SU-DHL-6 (cell line): ENCODE measurements at regions not wholly inside any gene's neighbourhood (a gene's known extent, or its start where the extent isn't known, plus 50 kb on each side); places are given as distances from the start of the nearest gene placed in this dataset.

ENCODE experiments used
- H2AFZ ChIP-seq: fragments of 200-600 bp; sonication (generic); 2 replicates; pipeline ENCODE4 v1.6.1; 2014; ENCODE audit warnings: low read depth, mild to moderate bottlenecking, moderate library complexity, mixed read lengths, antibody characterized with exemption, low read length; ENCODE audit not compliant: severe bottlenecking
- H3F3A ChIP-seq: fragments of 200-600 bp; shearing (Covaris generic); 2 replicates; pipeline ENCODE4 v1.6.0; 2016; ENCODE audit warnings: antibody characterized with exemption, mild to moderate bottlenecking; ENCODE audit not compliant: insufficient read depth
- H3K27ac ChIP-seq: fragments of 200-600 bp; sonication (generic); 2 replicates; pipeline ENCODE4 v1.5.1; 2016; ENCODE audit warnings: low read depth, mild to moderate bottlenecking, low read length, moderate library complexity, mixed read lengths
- H3K27me3 ChIP-seq: fragments of 200-600 bp; sonication (generic), shearing (Covaris generic); 2 replicates; pipeline ENCODE4 v1.6.0; 2014; ENCODE audit warnings: mild to moderate bottlenecking, low read length
- H3K36me3 ChIP-seq: fragments of 200-600 bp; sonication (generic); 2 replicates; pipeline ENCODE4 v1.6.1; 2014; ENCODE audit warnings: mild to moderate bottlenecking, low read length, mixed read lengths
- H3K4me2 ChIP-seq: fragments of 300-600, 200-600 bp; shearing (Covaris generic), sonication (generic); 2 replicates; pipeline ENCODE4 v1.6.0; 2014; ENCODE audit warnings: low read length, low read depth, mild to moderate bottlenecking; ENCODE audit not compliant: poor library complexity, severe bottlenecking
- H3K4me3 ChIP-seq: fragments of 200-600 bp; sonication (generic); 2 replicates; pipeline ENCODE4 v1.5.1; 2014; ENCODE audit warnings: antibody characterized with exemption, low read length, mild to moderate bottlenecking, mixed read lengths; ENCODE audit not compliant: insufficient read depth, poor library complexity, severe bottlenecking
- H3K79me2 ChIP-seq: fragments of 200-600 bp; sonication (generic); 2 replicates; pipeline ENCODE4 v1.6.1; 2014; ENCODE audit warnings: mild to moderate bottlenecking, low read length, moderate library complexity; ENCODE audit not compliant: insufficient read depth
- H3K9ac ChIP-seq: fragments of 200-600 bp; sonication (generic); 2 replicates; pipeline ENCODE4 v1.7.0; 2014; ENCODE audit warnings: mild to moderate bottlenecking, low read length
- H3K9me2 ChIP-seq: fragments of 200-600 bp; sonication (generic); replicated peaks from 2 replicates; pipeline ENCODE4 v1.6.1; 2014; ENCODE audit warnings: low read length; ENCODE audit not compliant: insufficient read depth
- H3K9me3 ChIP-seq: fragments of 200-600 bp; sonication (generic); 2 replicates; pipeline ENCODE4 v1.6.1; 2014; ENCODE audit warnings: low read length, mixed read lengths; ENCODE audit not compliant: insufficient read depth
- H4K20me1 ChIP-seq: fragments of 200-600 bp; sonication (generic); 2 replicates; pipeline ENCODE4 v1.6.1; 2014; ENCODE audit warnings: low read depth, mild to moderate bottlenecking, antibody characterized with exemption, low read length, moderate library complexity, mixed read lengths
- CTCF ChIP-seq: fragments of 200-600 bp; sonication (generic); IDR thresholded peaks from one replicate; pipeline ENCODE4 v1.5.1; 2017; ENCODE audit warnings: antibody characterized with exemption, mild to moderate bottlenecking, low read length, moderate library complexity; ENCODE audit not compliant: insufficient read depth, poor library complexity, severe bottlenecking
- EZH2phosphoT487 ChIP-seq: fragments of 200-600 bp; sonication (generic), shearing (Covaris generic); conservative IDR thresholded peaks from 2 replicates; pipeline ENCODE4 v1.6.1; 2018; ENCODE audit warnings: mild to moderate bottlenecking, antibody characterized with exemption, low read length, moderate library complexity, mixed read lengths

- H2AFZ ChIP-seq, result no peak overlapping the region
- H3K27me3 ChIP-seq, result no peaks in the 10 kb centered on the region
- H3K36me3 ChIP-seq, result no peaks in the 10 kb centered on the region
- H3K9me3 ChIP-seq, result no peaks in the 10 kb centered on the region
- no peak overlapping the region for H3K9ac ChIP-seq
- H3K4me2 ChIP-seq, result no peak overlapping the region
- no peak overlapping the region for H3K27ac ChIP-seq
- H3F3A ChIP-seq, result no peaks in the 10 kb centered on the region
- TF ChIP-seq CTCF, result no peak
- TF ChIP-seq EZH2phosphoT487, result no peak
- no peak overlapping the region for H3K4me3 ChIP-seq
- no peaks in the 10 kb centered on the region for H3K9me2 ChIP-seq
- no peaks in the 10 kb centered on the region for H4K20me1 ChIP-seq
- H3K79me2 ChIP-seq, result no peaks in the 10 kb centered on the region
These were observed 396.4 kb upstream of the STEAP1 start for GRCh38 chr7:89757910-89758309.

- Histone ChIP-seq H3K79me2 (no peaks in the 10 kb centered on the region), H3K4me3 (no peak overlapping the region), H3F3A (no peaks in the 10 kb centered on the region), H3K27ac (no peak overlapping the region), H2AFZ (no peak overlapping the region), H4K20me1 (no peaks in the 10 kb centered on the region), H3K9me3 (no peaks in the 10 kb centered on the region), H3K4me2 (no peak overlapping the region), H3K27me3 (no peaks in the 10 kb centered on the region), H3K36me3 (no peaks in the 10 kb centered on the region), H3K9me2 (no peaks in the 10 kb centered on the region), H3K9ac (no peak overlapping the region)
- TF ChIP-seq EZH2phosphoT487, result no peak
- TF ChIP-seq CTCF, result no peak
These were observed 393.6 kb upstream of the STEAP1 start for GRCh38 chr7:89760690-89761089.

GRCh38 chr7:89761173-89761572 lies 393.1 kb upstream of the STEAP1 start:
- no peaks in the 10 kb centered on the region for H3K79me2 ChIP-seq
- H3K27ac ChIP-seq, result no peak overlapping the region
- H3K9me3 ChIP-seq, result no peaks in the 10 kb centered on the region
- no peak overlapping the region for H3K4me2 ChIP-seq
- H2AFZ ChIP-seq, result no peak overlapping the region
- H3K9me2 ChIP-seq, result no peaks in the 10 kb centered on the region
- no peak overlapping the region for H3K4me3 ChIP-seq
- TF ChIP-seq CTCF (no peak), EZH2phosphoT487 (no peak)
- no peak overlapping the region for H3K9ac ChIP-seq
- no peaks in the 10 kb centered on the region for H3K36me3 ChIP-seq
- no peaks in the 10 kb centered on the region for H4K20me1 ChIP-seq
- no peaks in the 10 kb centered on the region for H3F3A ChIP-seq
- no peaks in the 10 kb centered on the region for H3K27me3 ChIP-seq

GRCh38 chr7:89770161-89770560 lies 384.1 kb upstream of the STEAP1 start:
- Histone ChIP-seq H4K20me1 (no peaks in the 10 kb centered on the region), H2AFZ (no peak overlapping the region), H3K9ac (no peak overlapping the region), H3K4me3 (no peak overlapping the region), H3K79me2 (no peaks in the 10 kb centered on the region), H3K4me2 (no peak overlapping the region), H3K9me3 (no peaks in the 10 kb centered on the region), H3K36me3 (no peaks in the 10 kb centered on the region), H3K9me2 (no peaks in the 10 kb centered on the region), H3F3A (no peaks in the 10 kb centered on the region), H3K27me3 (no peaks in the 10 kb centered on the region), H3K27ac (no peak overlapping the region)
- no peak for TF ChIP-seq EZH2phosphoT487
- no peak for TF ChIP-seq CTCF
